Endothelial cell of umbilical vein (primary cell): ENCODE measurements at regions not wholly inside any gene's neighbourhood (a gene's known extent, or its start where the extent isn't known, plus 50 kb on each side); places are given as distances from the start of the nearest gene placed in this dataset.

Source experiments
- BruUV-seq: library from RNA; stranded (reverse); fragments of 400-500 nt; replicated peaks from 2 replicates; lab custom pipeline; 2021; lab: Mats Ljungman, UMichigan
- CTCF ChIA-PET: fragments of 300-600, 350-600 bp; sonication (Branson Sonifier 250); formaldehyde crosslinking; loops from one replicate; lab custom pipeline; 2021; ENCODE audit warnings: antibody characterized with exemption, inconsistent platforms; lab: Charles Lee
- POLR2A ChIA-PET: fragments of 300-600, 350-600 bp; sonication (Branson Sonifier 250); formaldehyde crosslinking; loops from one replicate; lab custom pipeline; 2021; ENCODE audit warnings: antibody characterized with exemption, inconsistent platforms; lab: Charles Lee
- DNase-seq: peaks from one replicate; pipeline ENCODE4 v3.0.0-alpha.2; 2011; ENCODE audit warnings: low read depth, low spot score
- FAIRE-seq: peaks from 2 replicates; lab custom pipeline; 2011; peaks lifted over from hg19 to GRCh38; lab: Jason Lieb, UNC
- H2AFZ ChIP-seq: 2 replicates; pipeline ENCODE4 v1.6.0; 2012; ENCODE audit warnings: low read depth, low read length, control low read depth, inconsistent platforms
- H3K27ac ChIP-seq: 2 replicates; pipeline ENCODE4 v1.5.1; 2011; ENCODE audit warnings: low read depth, mild to moderate bottlenecking, control low read depth, low read length, moderate library complexity; ENCODE audit not compliant: insufficient read depth
- H3K27me3 ChIP-seq, 2 experiments: 2 replicates each; pipeline versions ENCODE4 v1.6.0 to v1.6.1; 2011; ENCODE audit warnings: low read length in 2 of 2, mixed read lengths in 1 of 2; ENCODE audit not compliant: control insufficient read depth in 2 of 2, insufficient read depth in 2 of 2
- H3K36me3 ChIP-seq, 2 experiments: 2 replicates in 1 of 2; 3 replicates in 1 of 2; pipeline ENCODE4 v1.5.1; 2011; ENCODE audit warnings: low read length in 2 of 2, mild to moderate bottlenecking in 1 of 2, moderate library complexity in 1 of 2; ENCODE audit not compliant: control insufficient read depth in 2 of 2, insufficient read depth in 2 of 2; ENCODE audit errors: extremely low read depth in 1 of 2
- H3K4me1 ChIP-seq: 3 replicates; pipeline ENCODE4 v1.5.1; 2011; ENCODE audit warnings: mild to moderate bottlenecking, low read length; ENCODE audit not compliant: control insufficient read depth, insufficient read depth; ENCODE audit errors: extremely low read depth
- H3K4me2 ChIP-seq: 2 replicates; pipeline ENCODE4 v1.6.1; 2011; ENCODE audit warnings: low read length, control low read depth, mixed read lengths; ENCODE audit not compliant: insufficient read depth
- H3K4me3 ChIP-seq, 3 experiments: fragments of 200-600 bp in 1 of 3; sonication (generic), shearing (Covaris generic) in 1 of 3; replicated peaks in 1 of 3; 2 replicates each; pipeline ENCODE4 v1.5.1; 2011 to 2016; ENCODE audit warnings: control low read depth in 3 of 3, low read length in 3 of 3, mild to moderate bottlenecking in 2 of 3, inconsistent platforms in 1 of 3, low read depth in 1 of 3, moderate library complexity in 1 of 3; ENCODE audit not compliant: insufficient read depth in 1 of 3
- H3K79me2 ChIP-seq: 2 replicates; pipeline ENCODE4 v1.6.0; 2012; ENCODE audit warnings: low read length, inconsistent platforms; ENCODE audit not compliant: control insufficient read depth, insufficient read depth
- H3K9ac ChIP-seq: replicated peaks from 2 replicates; pipeline ENCODE3; 2011; ENCODE audit warnings: low read length, control low read depth; ENCODE audit not compliant: insufficient read depth; ENCODE audit errors: extremely low read depth
- H3K9me1 ChIP-seq: replicated peaks from 3 replicates; pipeline ENCODE4 v1.6.0; 2011; ENCODE audit warnings: mild to moderate bottlenecking, low read length; ENCODE audit not compliant: control insufficient read depth, insufficient read depth; ENCODE audit errors: extremely low read depth
- H3K9me3 ChIP-seq: replicated peaks from 2 replicates; pipeline ENCODE4 v1.5.1; 2012; ENCODE audit warnings: low read length, inconsistent platforms; ENCODE audit not compliant: control insufficient read depth, insufficient read depth
- H4K20me1 ChIP-seq: replicated peaks from 2 replicates; pipeline ENCODE3; 2011; ENCODE audit warnings: mild to moderate bottlenecking, low read length; ENCODE audit not compliant: control insufficient read depth, insufficient read depth; ENCODE audit errors: extremely low read depth
- CTCF ChIP-seq, 2 donors: IDR thresholded peaks; 1 replicate in 1 of 2; 2 replicates in 1 of 2; pipeline ENCODE4 v1.5.1; 2011; ENCODE audit warnings: low read length in 2 of 2, mild to moderate bottlenecking in 2 of 2, moderate library complexity in 2 of 2, control low read depth in 1 of 2, inconsistent platforms in 1 of 2, low read depth in 1 of 2; ENCODE audit not compliant: insufficient read depth in 1 of 2; ENCODE audit errors: extremely low read depth in 1 of 2
- EZH2 ChIP-seq: IDR thresholded peaks from 2 replicates; pipeline ENCODE4 v1.6.1; 2012; ENCODE audit warnings: borderline replicate concordance, low read depth, mild to moderate bottlenecking, moderate library complexity, low read length, inconsistent platforms; ENCODE audit not compliant: severe bottlenecking
- FOS ChIP-seq: IDR thresholded peaks from 2 replicates; pipeline ENCODE4 v1.6.1; 2011; ENCODE audit warnings: mild to moderate bottlenecking, low read length, moderate library complexity, borderline replicate concordance; ENCODE audit not compliant: insufficient read depth
- GATA2 ChIP-seq: IDR thresholded peaks from 2 replicates; pipeline ENCODE4 v1.7.0; 2011; ENCODE audit warnings: low read depth, mild to moderate bottlenecking, moderate library complexity, mixed read lengths, low read length; ENCODE audit not compliant: insufficient read length, insufficient read depth
- JUN ChIP-seq: IDR thresholded peaks from 2 replicates; pipeline ENCODE4 v1.6.1; 2011; ENCODE audit warnings: borderline replicate concordance, low read depth; ENCODE audit not compliant: insufficient read length, insufficient read depth
- MAX ChIP-seq: IDR thresholded peaks from 2 replicates; pipeline ENCODE4 v1.6.1; 2011; ENCODE audit not compliant: insufficient read depth, insufficient read length
- POLR2A ChIP-seq: IDR thresholded peaks from 2 replicates; pipeline ENCODE4 v1.6.1; 2012; ENCODE audit warnings: low read depth, mild to moderate bottlenecking, control low read depth, low read length
- POLR2AphosphoS5 ChIP-seq: IDR thresholded peaks from 2 replicates; pipeline ENCODE4 v1.6.1; 2012; ENCODE audit warnings: low read depth, mild to moderate bottlenecking, control low read depth, low read length, moderate library complexity; ENCODE audit not compliant: insufficient read depth
- dilution Hi-C: fragments of 300-500 bp; cut with MboI; formaldehyde crosslinking; loops from one replicate; pipeline ENCODE4 v1.15.0; 2019; ENCODE audit warnings: low sequenced_read_pairs; ENCODE audit not compliant: extremely low pct_ligation_motif_present
- intact Hi-C: fragments of 100-400 bp; cut with micrococcal nuclease; formaldehyde crosslinking; loops from one replicate; pipeline ENCODE4 v1.10.0; 2022

GRCh38 chr4:82108506-82108905 lies 265.3 kb downstream of the HNRNPD start:
- Histone ChIP-seq H3K36me3 (no peaks in the 10 kb centered on the region), H3K27ac (no peak overlapping the region), H3K4me3 (no peak overlapping the region), H3K9me1 (no peaks in the 10 kb centered on the region), H3K4me2 (no peak overlapping the region), H3K9ac (no peak overlapping the region), H4K20me1 (no peaks in the 10 kb centered on the region), H3K4me1 (no peaks in the 10 kb centered on the region), H2AFZ (no peak overlapping the region), H3K9me3 (no peaks in the 10 kb centered on the region), H3K79me2 (no peaks in the 10 kb centered on the region), H3K27me3 (no peaks in the 10 kb centered on the region)
- FAIRE-seq (no peak), DNase-seq (no peak)
- intact Hi-C loops: no loop called here
- no TSS peak for BruUV-seq
- no peak for TF ChIP-seq CTCF (IDR thresholded peaks at IDR 0.05; ENCODE audit: extremely low read depth in 1 of 2, insufficient read depth in 1 of 2, low read depth in 1 of 2, low read length in 2 of 2)
- TF ChIP-seq POLR2A: no peak
- no peak for TF ChIP-seq GATA2
- no peak for TF ChIP-seq POLR2AphosphoS5
- TF ChIP-seq EZH2: no peak
- TF ChIP-seq JUN: no peak
- TF ChIP-seq MAX: no peak
- TF ChIP-seq FOS: no peak
- ChIA-PET CTCF (no interaction called here), POLR2A (no interaction called here)
- dilution Hi-C loops: no loop called here
